ENCODE measurements at regions not wholly inside any gene's neighbourhood (a gene's known extent, or its start where the extent isn't known, plus 50 kb on each side); places are given as distances from the start of the nearest gene placed in this dataset.

DNA sequence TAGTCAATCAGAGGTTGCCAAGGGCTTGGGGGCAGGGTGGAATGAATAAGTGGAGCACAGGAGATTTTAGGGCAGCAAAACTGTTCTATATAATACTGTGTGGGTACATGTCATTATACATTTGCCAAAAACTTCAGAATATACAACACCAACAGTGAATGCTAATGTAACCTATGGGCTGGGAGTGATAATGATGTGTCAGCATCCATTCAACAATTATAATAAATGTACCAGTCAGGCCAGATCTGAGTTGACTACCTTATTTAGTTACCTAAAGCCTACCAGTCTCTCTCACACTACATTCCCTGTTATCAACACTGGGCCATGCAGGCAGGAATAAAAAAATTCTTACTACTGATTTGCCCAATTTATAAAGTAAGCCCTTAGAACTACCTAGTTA lies 884.5 kb downstream of the TLE1 start:
- no peak overlapping the region for H3K4me3 ChIP-seq (ENCODE audit: low read depth, low read length)
- no peak for DNase-seq (ENCODE audit: low read depth)
- no peak for TF ChIP-seq CTCF (IDR thresholded peaks at IDR 0.05; ENCODE audit: low read depth, low read length, missing control alignments)

DNA sequence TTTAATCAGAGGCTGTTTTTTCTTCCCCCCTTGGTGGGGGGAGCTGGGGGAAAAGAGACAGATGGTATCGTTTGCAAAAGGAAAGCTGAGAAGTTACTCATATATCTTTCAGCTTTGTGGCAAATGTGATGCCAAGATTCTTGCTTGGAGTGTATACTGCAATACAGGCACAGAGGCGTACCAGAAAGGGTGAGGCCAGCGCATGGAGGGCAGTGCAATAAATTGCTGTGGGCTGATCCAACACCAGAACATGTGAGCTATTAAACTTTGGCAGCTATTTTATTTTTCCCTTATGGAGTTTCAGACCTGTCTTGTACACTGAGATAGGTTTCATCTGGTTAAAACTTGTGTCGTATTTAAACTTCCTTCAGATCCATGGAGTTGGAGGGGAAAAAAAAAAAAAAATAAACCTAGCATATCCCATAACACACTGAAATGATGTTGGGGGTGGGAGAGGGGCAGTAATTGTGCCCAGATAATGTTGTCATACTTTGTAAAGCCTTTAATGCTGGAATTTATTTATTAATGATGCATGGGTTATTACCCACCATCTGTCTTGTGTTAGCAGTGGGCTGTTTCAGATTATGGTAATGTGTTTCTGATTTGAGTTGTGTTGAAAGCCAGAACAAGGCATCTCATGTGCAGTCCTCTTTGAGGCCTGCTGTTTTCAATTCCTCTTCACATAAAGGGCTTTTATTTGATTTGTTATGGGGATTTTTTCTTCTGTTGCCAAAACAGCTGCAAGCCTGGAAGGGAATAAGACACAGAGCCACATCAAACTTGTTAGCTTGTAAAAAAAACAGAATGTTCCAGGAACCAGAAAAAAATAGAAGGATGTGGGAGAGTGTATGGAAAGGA lies 891.3 kb downstream of the TLE1 start:
- no peak for DNase-seq (ENCODE audit: low read depth)
- H3K4me3 ChIP-seq (ENCODE audit: low read depth, low read length): no peak overlapping the region

GRCh38 chr9:80797101-80797829 lies 892.1 kb downstream of the TLE1 start:
- no peak for DNase-seq (ENCODE audit: low read depth)
- no peak for TF ChIP-seq CTCF (IDR thresholded peaks at IDR 0.05; ENCODE audit: low read depth, low read length, missing control alignments)

More for the DNA sequence above, 891.3 kb downstream of the TLE1 start:
- TF ChIP-seq CTCF (IDR thresholded peaks at IDR 0.05; ENCODE audit: low read depth, low read length, missing control alignments): no peak

GRCh38 chr9:80796632-80797031 lies 892.7 kb downstream of the TLE1 start:
- no peak for TF ChIP-seq CTCF (IDR thresholded peaks at IDR 0.05; ENCODE audit: low read depth, low read length, missing control alignments)
- no peak overlapping the region for H3K4me3 ChIP-seq (ENCODE audit: low read depth, low read length)
- DNase-seq (ENCODE audit: low read depth): no peak

More at GRCh38 chr9:80797101-80797829, 892.1 kb downstream of the TLE1 start:
- no peak overlapping the region for H3K4me3 ChIP-seq (ENCODE audit: low read depth, low read length)

DNA sequence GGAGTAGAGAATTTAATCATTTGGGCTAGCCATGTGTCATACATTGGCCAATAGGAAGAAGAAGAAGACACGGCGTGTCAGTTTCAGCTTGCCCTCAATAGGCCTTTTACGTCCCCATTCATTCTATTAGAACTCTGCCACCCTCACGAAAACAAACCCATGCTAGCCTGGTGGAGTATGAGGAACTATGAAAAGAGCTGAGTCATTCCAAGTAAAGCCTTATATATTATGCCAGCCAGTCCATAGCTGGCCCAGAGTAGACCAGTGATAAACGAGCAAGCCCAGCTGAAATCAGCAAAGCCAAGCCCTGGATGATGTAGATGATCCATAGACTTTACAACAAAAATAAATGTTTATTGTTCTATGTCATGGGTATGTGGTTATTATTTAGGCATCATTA lies 895.1 kb downstream of the TLE1 start:
- no peak for DNase-seq (ENCODE audit: low read depth)

GRCh38 chr9:80793706-80794105 lies 895.6 kb downstream of the TLE1 start:
- no peak overlapping the region for H3K4me3 ChIP-seq (ENCODE audit: low read depth, low read length)
- no peak for DNase-seq (ENCODE audit: low read depth)
- TF ChIP-seq CTCF (IDR thresholded peaks at IDR 0.05; ENCODE audit: low read depth, low read length, missing control alignments): no peak

More for the DNA sequence above, 895.1 kb downstream of the TLE1 start:
- TF ChIP-seq CTCF (IDR thresholded peaks at IDR 0.05; ENCODE audit: low read depth, low read length, missing control alignments): no peak
- H3K4me3 ChIP-seq (ENCODE audit: low read depth, low read length): no peak overlapping the region
